ENCODE measurements at regions not wholly inside any gene's neighbourhood (a gene's known extent, or its start where the extent isn't known, plus 50 kb on each side); places are given as distances from the start of the nearest gene placed in this dataset.

- no peak for DNase-seq (ENCODE audit: low spot score in 2 of 2)
- WGBS, 2 donors = 53 to 70% methylated on average over 1 to 3 of the region's 3 CpGs
- no peaks in the 10 kb centered on the region for H3K9me3 ChIP-seq
These were observed 305.0 kb upstream of the ZNF32 start for GRCh38 chr10:43953672-43954071.

GRCh38 chr10:43952760-43953159 lies 304.1 kb upstream of the ZNF32 start:
- WGBS, 2 donors = 96 to 100% methylated on average over 1 of the region's 1 CpG
- Histone ChIP-seq H3K27ac (no peak overlapping the region), H3K9me3 (no peaks in the 10 kb centered on the region), H3K36me3 (no peaks in the 10 kb centered on the region), H3K4me1 (no peaks in the 10 kb centered on the region), H3K27me3 (no peaks in the 10 kb centered on the region), H3K4me3 (no peak overlapping the region)
- no peak for DNase-seq (ENCODE audit: low spot score in 2 of 2)
- no peak for TF ChIP-seq POLR2A (IDR thresholded peaks at IDR 0.05)

More at GRCh38 chr10:43953672-43954071, 305.0 kb upstream of the ZNF32 start:
- H3K27ac ChIP-seq = no peak overlapping the region
- no peak for TF ChIP-seq CTCF (IDR thresholded peaks at IDR 0.05)
- no peak for TF ChIP-seq POLR2A (IDR thresholded peaks at IDR 0.05)
- no peak for TF ChIP-seq EP300 (IDR thresholded peaks at IDR 0.05)
- no peaks in the 10 kb centered on the region for H3K36me3 ChIP-seq
- H3K4me3 ChIP-seq = no peak overlapping the region
- H3K27me3 ChIP-seq = no peaks in the 10 kb centered on the region
- H3K4me1 ChIP-seq = no peaks in the 10 kb centered on the region

GRCh38 chr10:43949351-43949750 lies 300.7 kb upstream of the ZNF32 start:
- Histone ChIP-seq H3K36me3 (no peaks in the 10 kb centered on the region), H3K4me3 (no peak overlapping the region), H3K27me3 (no peaks in the 10 kb centered on the region), H3K4me1 (no peaks in the 10 kb centered on the region), H3K9me3 (no peaks in the 10 kb centered on the region), H3K27ac (no peak overlapping the region)
- TF ChIP-seq EP300 (IDR thresholded peaks at IDR 0.05) (no peak), CTCF (IDR thresholded peaks at IDR 0.05) (no peak), POLR2A (IDR thresholded peaks at IDR 0.05) (no peak)
- WGBS, 2 donors = 43 to 59% methylated on average over 4 of the region's 4 CpGs
- peak in 1 of 2 donors; percentile 0 for DNase-seq (ENCODE audit: low spot score in 2 of 2)

- 96 to 98% methylated on average over 10 of the region's 10 CpGs for WGBS, 2 donors
- peak in 1 of 2 donors; percentile 1 for DNase-seq (ENCODE audit: low spot score in 2 of 2)
These were observed 297.8 kb upstream of the ZNF32 start for GRCh38 chr10:43946445-43946844.

GRCh38 chr10:43945908-43946307 lies 297.2 kb upstream of the ZNF32 start:
- Histone ChIP-seq H3K27ac (no peak overlapping the region), H3K4me1 (peaks cover 0 to 19% (median 0%) of the 10 kb centered on the region in 4 donors), H3K4me3 (no peak overlapping the region), H3K9me3 (no peaks in the 10 kb centered on the region), H3K27me3 (no peaks in the 10 kb centered on the region), H3K36me3 (no peaks in the 10 kb centered on the region)
- no peak for TF ChIP-seq CTCF (IDR thresholded peaks at IDR 0.05)
- TF ChIP-seq POLR2A (IDR thresholded peaks at IDR 0.05) = no peak
- TF ChIP-seq EP300 (IDR thresholded peaks at IDR 0.05) = no peak
- 87 to 89% methylated on average over 4 of the region's 4 CpGs for WGBS, 2 donors
- peak in 1 of 2 donors; percentile 2 for DNase-seq (ENCODE audit: low spot score in 2 of 2)

More at GRCh38 chr10:43946445-43946844, 297.8 kb upstream of the ZNF32 start:
- Histone ChIP-seq H3K4me3 (no peak overlapping the region), H3K27ac (no peak overlapping the region), H3K27me3 (no peaks in the 10 kb centered on the region), H3K36me3 (no peaks in the 10 kb centered on the region), H3K9me3 (no peaks in the 10 kb centered on the region), H3K4me1 (peaks cover 0 to 13% (median 0%) of the 10 kb centered on the region in 4 donors)
- no peak for TF ChIP-seq POLR2A (IDR thresholded peaks at IDR 0.05)
- no peak for TF ChIP-seq CTCF (IDR thresholded peaks at IDR 0.05)
- no peak for TF ChIP-seq EP300 (IDR thresholded peaks at IDR 0.05)

Measured in tibial nerve (tissue), 4 donors.